ENCODE measurements at regions not wholly inside any gene's neighbourhood (a gene's known extent, or its start where the extent isn't known, plus 50 kb on each side); places are given as distances from the start of the nearest gene placed in this dataset.

- DNase-seq, result no peak
- ChIA-PET CTCF (no interaction called here), POLR2A (ENCODE audit: unreplicated experiment) (no interaction called here)
Measured at GRCh38 chr12:75599061-75599460, 87.7 kb upstream of the KRR1 start.

More at GRCh38 chr12:75599061-75599460, 87.7 kb upstream of the KRR1 start:
- peaks cover 2% of the 10 kb centered on the region; the same call in 1 of the 2 replicates for H3K9me3 ChIP-seq (ENCODE audit: control insufficient read depth, insufficient read depth, low read length)
- H3K4me1 ChIP-seq (ENCODE audit: control insufficient read depth, insufficient read depth, low read length), result no peaks in the 10 kb centered on the region
- H3K56ac ChIP-seq (ENCODE audit: extremely low read depth, insufficient read depth, low read length), result no peak overlapping the region
- WGBS, 2 experiments (ENCODE audit: extremely low coverage in 2 of 2, insufficient read length in 1 of 2), result no CpG with 5 or more reads among the region's 3 CpGs
- BruUV-seq (replicated peaks), result no TSS peak
- no peaks in the 10 kb centered on the region for H3K36me3 ChIP-seq (ENCODE audit: control insufficient read depth, insufficient read depth, low read length)
- dilution Hi-C loops (cut with HindIII; ENCODE audit: low sequenced_read_pairs, unreplicated experiment) (no loop called here), in situ Hi-C loops (cut with MboI; ENCODE audit: low sequenced_read_pairs) (no loop called here), intact Hi-C loops (cut with micrococcal nuclease) (no loop called here)
- no peaks in the 10 kb centered on the region for H3K79me1 ChIP-seq (ENCODE audit: low read depth in 1 of 2, low read length in 2 of 2)
- H3K27me3 ChIP-seq (ENCODE audit: control insufficient read depth, insufficient read depth, low read length), result no peaks in the 10 kb centered on the region
- no peak overlapping the region for H3K27ac ChIP-seq (ENCODE audit: insufficient read depth, low read length)
- no peak overlapping the region for H3K9ac ChIP-seq (ENCODE audit: low read depth, low read length)
- no peak overlapping the region for H4K8ac ChIP-seq (ENCODE audit: low read depth in 2 of 2, low read length in 2 of 2)
- H3K4me2 ChIP-seq (ENCODE audit: low read depth, low read length), result no peak overlapping the region
- H2BK20ac ChIP-seq (ENCODE audit: low read depth, low read length), result no peak overlapping the region
- no peak for ATAC-seq (ENCODE audit: low read depth)
- H4K20me1 ChIP-seq (ENCODE audit: insufficient read depth, low read length), result no peaks in the 10 kb centered on the region
- H2AK5ac ChIP-seq (ENCODE audit: low read depth, low read length), result no peak overlapping the region
- H2AFZ ChIP-seq (replicated peaks; ENCODE audit: low read length, poor library complexity), result no peak overlapping the region
- H2AK9ac ChIP-seq (replicated peaks; ENCODE audit: low read depth, low read length, poor library complexity), result no peak overlapping the region
- no peak overlapping the region for H2BK15ac ChIP-seq (ENCODE audit: low read depth, low read length)
- H3K14ac ChIP-seq (replicated peaks; ENCODE audit: low read depth, low read length), result no peak overlapping the region
- H3K18ac ChIP-seq (ENCODE audit: low read depth, low read length), result no peak overlapping the region
- no peak overlapping the region for H3K4ac ChIP-seq (ENCODE audit: low read depth, low read length)
- no peak overlapping the region for H3K23ac ChIP-seq (ENCODE audit: low read depth, low read length)
- H2BK120ac ChIP-seq (ENCODE audit: low read depth, low read length), result no peak overlapping the region
- no peaks in the 10 kb centered on the region for H3K9me1 ChIP-seq (ENCODE audit: insufficient read depth, low read length)
- H4K5ac ChIP-seq (ENCODE audit: low read depth, low read length), result no peak overlapping the region
- no peak overlapping the region for H2BK5ac ChIP-seq (ENCODE audit: low read depth, low read length, poor library complexity, severe bottlenecking)
- no peak overlapping the region for H3K4me3 ChIP-seq (ENCODE audit: insufficient read depth, low read depth, low read length)
- TF ChIP-seq MXI1 (IDR thresholded peaks at IDR 0.05; ENCODE audit: borderline replicate concordance, low read depth, low read length) (no peak), MAFK (IDR thresholded peaks at IDR 0.05; ENCODE audit: low read depth, low read length) (no peak), FOS (IDR thresholded peaks at IDR 0.05; ENCODE audit: low read depth, low read length) (no peak), MAZ (IDR thresholded peaks at IDR 0.05; ENCODE audit: borderline replicate concordance, low read depth, low read length) (no peak), POLR2A (IDR thresholded peaks at IDR 0.05; ENCODE audit: low read depth, low read length) (no peak), RFX5 (IDR thresholded peaks at IDR 0.05; ENCODE audit: low read depth, low read length) (no peak), CEBPB (IDR thresholded peaks at IDR 0.05; ENCODE audit: low read depth, low read length) (no peak), CHD1 (IDR thresholded peaks at IDR 0.05; ENCODE audit: low read depth, low read length) (no peak), RAD21 (IDR thresholded peaks at IDR 0.05; ENCODE audit: low read length) (no peak), NFE2L2 (IDR thresholded peaks at IDR 0.05; ENCODE audit: low read depth, low read length) (no peak), SMC3 (IDR thresholded peaks at IDR 0.05; ENCODE audit: low read depth, low read length) (no peak), ELK1 (IDR thresholded peaks at IDR 0.05; ENCODE audit: borderline replicate concordance, low read depth, low read length) (no peak), USF2 (IDR thresholded peaks at IDR 0.05; ENCODE audit: low read depth, low read length) (no peak), RCOR1 (IDR thresholded peaks at IDR 0.05; ENCODE audit: insufficient replicate concordance, low read length) (no peak), CTCF (conservative IDR thresholded peaks at IDR 0.05; ENCODE audit: low read depth, low read length) (no peak), BHLHE40 (IDR thresholded peaks at IDR 0.05; ENCODE audit: low read depth, low read length) (no peak)
- no peak overlapping the region for H4K91ac ChIP-seq (ENCODE audit: insufficient read depth, low read depth, low read length)
